GM21515 (cell line): ENCODE measurements at regions not wholly inside any gene's neighbourhood (a gene's known extent, or its start where the extent isn't known, plus 50 kb on each side); places are given as distances from the start of the nearest gene placed in this dataset.
"Not testable (repeated sequence)": the region's sequence is repeated elsewhere in the genome, so short reads cannot be mapped to it uniquely, and the experiment has no call there.

ENCODE experiments used
- ATAC-seq: cut with Tn5 transposase; IDR thresholded peaks from one replicate; pipeline ENCODE4 v1.9.1; 2021; ENCODE audit not compliant: unreplicated experiment

DNA sequence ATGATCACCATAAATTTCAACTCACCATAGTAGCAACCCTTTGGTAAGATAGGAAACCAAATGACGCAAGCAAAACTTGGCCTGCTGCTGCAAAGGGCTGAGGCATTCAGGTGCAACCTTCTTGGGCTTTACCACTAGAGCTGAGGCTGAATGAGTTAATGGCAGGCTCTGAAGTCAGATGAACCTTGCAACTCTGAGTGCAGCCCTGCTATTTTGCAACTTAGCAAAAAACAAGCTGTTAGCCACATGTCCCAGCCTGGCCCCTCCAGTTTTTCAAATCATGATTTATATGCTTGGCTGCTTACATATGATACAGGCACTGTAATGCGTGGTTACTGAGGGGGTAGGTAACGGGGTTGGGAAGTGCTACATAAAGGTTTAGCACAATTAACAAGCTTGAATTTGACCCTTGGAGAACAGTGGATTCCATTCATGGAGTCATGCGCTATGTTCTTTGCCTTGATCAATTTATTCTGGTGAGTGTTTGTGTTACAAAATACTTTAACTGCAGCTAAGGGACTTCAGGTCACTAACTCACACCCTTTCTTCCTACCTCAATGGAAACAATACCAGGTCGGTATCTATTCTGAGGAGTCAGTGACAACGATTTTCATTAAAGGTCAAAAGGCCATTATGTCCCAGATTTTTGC is 80.5 kb upstream of the PPARGC1A start:
- no peak for ATAC-seq

DNA sequence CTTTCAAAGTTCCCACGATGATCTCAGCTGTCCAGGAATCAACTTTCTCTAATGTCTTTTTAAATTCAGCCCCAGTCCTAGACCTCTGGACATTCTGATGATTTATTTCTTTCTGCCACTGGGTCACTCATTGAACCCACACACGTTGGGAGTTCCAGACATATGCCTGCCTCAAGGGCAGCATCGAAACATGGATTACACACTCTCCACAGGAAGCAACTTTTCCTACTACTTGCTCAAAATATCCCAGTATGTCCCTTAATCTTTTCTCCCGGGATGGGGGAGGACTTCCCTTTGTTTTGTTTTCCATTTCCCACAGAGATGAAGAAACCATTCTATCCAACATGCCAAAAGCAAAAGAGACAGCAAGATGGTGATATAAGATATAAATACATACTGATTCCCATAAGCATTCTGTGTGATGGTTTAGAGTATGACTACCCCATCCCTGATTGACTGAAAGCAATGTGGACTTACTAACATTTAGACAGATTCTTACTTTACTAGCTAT is 79.8 kb upstream of the PPARGC1A start:
- no peak for ATAC-seq

DNA sequence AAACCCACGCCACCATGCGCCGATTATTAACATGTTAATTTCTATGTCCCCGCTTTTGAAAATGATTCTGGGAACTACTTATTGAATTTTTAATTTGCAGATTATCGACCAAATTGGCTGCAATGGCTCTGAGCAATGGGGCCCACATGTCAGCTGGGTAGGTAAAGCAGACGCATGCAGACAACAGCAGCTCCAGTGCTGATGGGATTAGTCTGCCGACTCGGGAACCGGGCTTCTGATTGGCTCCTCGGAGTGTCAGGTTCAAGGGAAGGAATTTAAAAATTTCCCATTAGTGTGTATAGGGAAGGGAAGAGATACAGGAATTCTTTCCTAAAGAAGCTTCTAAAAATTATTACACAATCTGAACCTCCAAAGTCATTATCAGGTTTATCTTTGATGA is 77.4 kb upstream of the PPARGC1A start:
- no peak for ATAC-seq

DNA sequence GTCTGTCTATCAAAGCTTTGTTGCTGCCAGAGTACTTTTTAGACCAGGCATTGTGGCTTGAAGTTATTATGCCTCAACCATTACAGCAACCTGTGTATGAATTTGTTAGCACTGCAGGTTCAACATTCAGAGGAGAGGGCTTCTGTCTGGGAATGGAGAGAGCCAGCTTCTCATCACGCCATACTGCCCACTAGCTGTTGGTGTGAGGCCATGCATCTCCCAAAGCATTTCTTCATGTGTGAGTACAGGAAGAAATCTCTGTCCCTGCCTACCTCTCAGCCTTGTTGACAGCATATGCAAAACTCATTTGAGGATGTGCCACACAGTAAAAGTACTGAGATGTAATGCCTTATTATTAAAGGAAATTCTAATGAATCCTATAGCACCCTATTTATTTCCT is 76.9 kb upstream of the PPARGC1A start:
- no peak for ATAC-seq

DNA sequence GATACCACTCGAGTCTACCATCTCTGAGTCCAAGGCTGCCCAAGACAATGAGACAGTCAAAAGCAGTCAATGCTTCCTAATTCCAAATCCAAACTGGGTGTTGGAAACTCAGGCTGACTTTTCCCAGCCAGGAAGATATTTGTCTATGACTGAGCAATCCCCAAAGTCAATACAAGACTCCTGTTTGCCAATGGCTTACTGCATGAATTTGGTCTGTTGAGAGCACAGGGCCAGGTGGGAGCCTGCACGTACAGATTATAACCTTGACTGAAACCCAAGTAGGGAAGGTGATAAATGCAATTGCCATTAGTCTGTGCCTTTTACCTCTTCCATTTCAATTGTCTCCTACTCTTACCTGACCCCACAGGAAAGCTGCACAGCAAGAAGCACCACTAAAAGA is 72.6 kb upstream of the PPARGC1A start:
- no peak for ATAC-seq

DNA sequence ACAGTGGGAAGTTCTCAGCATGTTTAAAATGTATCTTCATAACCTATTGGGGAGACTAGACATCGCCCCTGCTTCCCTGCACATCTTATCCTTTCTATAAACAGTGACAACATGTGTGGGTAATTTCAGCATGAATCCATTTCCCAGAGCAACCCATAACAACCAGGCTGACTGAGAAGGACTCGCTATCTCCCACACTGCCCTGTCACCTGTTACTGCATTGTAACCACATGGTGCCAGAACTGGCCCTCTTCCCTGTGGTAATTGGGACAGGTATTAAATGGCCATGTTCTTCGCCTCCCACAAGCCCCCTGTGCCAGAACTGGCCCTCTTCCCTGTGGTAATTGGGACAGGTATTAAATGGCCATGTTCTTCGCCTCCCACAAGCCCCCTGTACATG is 71.5 kb upstream of the PPARGC1A start:
- not testable (repeated sequence) for ATAC-seq

DNA sequence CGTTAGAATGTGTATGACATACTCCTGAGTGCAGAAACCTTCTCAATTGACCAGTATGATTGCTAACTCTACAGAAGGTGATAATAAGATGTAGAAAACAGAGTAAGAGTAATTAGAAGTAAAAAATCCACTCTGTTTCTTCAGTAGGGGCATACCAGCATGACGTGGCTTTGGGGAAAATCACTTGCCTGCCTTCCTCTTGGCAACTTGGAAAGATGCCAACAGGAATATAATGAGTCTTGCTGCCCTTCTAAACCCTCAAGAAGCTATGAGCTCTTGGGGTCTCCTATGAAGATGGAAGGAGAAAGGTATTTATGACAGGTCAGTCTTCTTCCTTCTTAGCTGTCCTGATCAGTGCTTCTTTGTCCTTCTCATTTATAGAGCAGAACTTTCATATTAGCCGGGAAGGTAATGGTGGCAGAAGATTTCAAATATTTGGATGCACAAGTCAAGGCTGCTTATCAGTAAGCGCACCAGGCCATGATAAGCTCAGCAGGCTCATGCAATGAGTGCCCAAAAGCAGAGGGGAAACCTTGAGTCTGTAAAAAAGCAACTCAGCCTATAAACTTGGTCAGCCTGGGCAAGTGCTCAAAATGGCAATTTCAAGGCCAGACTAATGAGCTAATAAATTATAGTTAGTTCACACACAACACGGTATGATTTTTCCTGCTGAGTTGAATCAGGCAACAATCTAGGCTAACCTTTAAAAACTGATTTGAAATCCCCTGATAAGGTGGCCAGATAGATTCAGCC is 69.7 kb upstream of the PPARGC1A start:
- no peak for ATAC-seq

DNA sequence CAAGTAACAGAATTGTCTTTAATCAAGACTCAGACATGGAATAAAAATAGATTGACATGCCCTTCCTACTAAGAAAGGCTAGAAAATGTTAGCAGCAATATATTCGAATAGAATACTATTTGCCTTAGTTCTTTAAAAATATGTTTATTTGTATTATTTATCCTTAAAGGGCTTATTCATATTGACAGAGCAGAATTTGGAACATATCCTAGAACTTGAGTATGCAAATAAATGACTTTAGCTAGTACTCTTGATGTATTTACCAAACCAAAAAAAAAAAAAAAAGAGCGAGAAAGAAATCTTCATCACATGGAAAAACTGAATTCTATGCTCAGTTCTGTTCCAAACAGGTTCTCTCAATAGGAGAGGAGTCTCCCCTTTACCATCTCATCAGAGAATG is 68.9 kb upstream of the PPARGC1A start:
- ATAC-seq: no peak

DNA sequence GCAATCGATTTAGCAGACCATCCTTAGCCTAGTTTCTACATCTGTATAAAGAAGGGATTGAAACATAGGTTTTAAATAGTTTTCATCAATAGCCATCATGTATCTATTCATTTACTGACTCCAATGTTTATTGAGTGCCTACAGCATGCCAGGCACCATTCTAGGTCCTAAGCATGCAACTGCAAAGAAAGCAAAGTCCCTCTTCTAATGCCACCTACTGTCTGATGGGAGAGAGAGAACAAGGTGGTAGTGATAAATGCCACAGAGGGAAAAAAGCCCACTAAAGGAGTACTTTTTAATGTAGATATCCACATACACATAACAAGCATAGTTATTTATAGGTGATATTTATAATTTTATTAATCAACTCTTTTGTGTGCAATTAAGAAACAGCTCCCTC is 67.6 kb upstream of the PPARGC1A start:
- ATAC-seq: no peak

DNA sequence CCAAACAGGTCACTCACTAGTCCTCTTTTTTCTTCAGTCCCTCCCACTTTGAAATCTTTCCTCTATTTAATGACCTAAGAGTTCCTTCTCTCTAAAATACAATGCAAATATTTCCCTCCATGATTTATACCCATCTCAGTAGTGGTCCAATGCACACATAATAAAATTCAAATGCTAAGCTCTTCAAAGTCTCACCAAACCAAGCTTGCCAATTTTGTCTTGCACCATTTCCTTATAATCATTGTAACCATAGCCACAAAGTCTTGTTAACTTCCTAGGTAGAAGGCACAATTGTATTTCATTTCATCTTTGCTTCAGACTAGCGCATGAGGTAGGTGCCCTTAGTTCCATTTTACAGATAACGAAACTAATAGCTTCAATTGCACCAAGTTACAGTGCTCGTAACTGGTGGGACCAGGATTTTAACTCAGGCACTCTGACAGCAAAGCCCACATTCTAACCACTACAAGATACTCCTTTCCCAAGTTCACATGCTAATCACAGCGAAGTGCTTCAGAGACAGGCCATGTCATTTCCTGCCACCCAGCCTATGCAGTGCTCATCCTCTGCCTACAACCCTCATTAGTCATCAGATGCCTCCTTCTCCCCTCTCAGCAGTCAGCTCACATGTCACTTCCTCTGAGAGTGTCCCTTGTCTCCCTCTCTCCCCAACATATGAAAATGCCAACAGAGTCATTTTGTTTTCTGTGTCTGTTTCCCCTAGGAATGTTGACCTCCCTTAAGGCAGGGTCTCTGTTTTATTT is 66.9 kb upstream of the PPARGC1A start:
- no peak for ATAC-seq

DNA sequence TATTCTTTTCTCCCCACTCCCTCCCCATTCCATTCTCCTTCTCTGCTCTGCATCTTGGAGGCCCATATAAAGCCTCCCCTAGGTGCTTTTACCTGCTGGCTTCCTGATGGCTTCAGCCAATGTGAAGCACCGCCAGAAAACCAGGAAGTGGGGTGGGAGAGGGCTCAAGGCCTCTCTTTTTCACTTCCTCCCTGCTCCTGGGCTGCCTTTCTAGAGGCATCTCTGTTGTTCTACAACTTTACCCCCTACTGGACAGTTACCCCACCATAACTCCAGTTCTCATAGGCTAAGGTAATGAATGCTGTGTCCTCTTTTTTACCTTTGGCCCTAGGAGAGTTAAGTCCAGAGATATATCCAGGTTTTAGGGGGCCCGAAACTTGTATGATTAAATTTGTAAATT is 62.4 kb upstream of the PPARGC1A start:
- ATAC-seq: no peak

DNA sequence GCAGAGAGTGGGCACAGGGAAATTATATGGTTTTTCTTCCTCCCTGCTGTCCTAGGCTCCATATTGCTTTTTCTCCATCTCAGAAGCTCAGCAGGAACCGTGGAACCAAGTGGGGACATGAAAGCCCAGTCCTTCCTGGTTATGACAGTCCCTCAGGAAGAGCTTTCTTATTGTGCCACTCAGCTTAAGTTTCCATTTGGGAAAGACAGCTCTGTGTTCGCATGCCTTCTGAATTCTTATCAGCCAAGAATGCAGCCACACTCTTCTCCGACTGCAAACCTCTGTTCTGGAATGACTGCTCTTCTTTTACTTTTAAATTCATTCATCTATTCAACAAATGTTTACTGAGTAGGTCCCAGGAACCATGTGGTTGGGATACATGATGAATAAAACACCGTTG is 58.0 kb upstream of the PPARGC1A start:
- ATAC-seq: no peak

DNA sequence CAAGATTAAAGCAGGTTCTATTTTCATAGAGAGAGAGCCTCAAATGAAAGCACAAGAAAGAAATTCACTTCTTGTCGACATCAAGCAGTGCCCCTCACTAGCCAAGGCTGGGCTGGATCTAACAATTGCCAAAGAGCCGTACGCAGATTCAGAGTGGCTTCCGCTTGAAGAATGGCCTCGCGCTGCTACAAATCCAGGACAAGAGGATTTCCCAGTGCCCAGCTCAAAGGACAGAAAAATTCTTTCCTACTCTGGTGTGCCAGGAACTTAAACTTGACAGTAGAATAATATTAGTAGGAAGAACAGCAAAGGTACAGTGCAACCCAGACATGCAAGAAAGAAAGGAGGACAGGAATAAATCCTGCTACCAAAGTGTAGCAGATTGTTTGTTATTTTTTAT is 56.5 kb upstream of the PPARGC1A start:
- no peak for ATAC-seq

DNA sequence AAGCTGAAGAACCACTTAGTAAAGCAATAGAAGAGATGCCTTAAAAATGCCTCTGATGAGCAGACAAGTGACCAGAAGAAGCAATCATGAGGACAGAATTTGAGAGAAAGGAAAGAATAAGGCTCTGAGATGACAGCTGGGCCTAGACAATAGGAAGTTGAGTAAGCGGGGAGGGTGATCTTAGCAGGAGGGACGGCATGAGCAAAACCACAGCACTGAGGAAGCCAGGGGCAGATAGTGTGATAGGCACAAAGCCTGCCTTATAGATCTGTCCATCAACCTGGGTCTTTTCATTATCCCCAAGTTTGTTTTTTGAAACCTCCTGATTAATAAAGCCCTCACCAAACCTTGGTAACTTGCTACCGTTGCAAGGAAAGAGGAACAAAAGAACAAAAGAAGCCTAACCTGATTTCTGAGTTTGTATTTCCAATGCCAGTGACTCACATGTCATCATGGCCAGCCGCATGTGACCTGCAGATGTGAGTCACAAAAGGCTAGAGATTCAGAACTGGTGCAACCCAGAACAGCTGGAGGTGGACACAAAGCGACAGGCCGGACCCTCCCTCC is 55.7 kb upstream of the PPARGC1A start:
- ATAC-seq: no peak

DNA sequence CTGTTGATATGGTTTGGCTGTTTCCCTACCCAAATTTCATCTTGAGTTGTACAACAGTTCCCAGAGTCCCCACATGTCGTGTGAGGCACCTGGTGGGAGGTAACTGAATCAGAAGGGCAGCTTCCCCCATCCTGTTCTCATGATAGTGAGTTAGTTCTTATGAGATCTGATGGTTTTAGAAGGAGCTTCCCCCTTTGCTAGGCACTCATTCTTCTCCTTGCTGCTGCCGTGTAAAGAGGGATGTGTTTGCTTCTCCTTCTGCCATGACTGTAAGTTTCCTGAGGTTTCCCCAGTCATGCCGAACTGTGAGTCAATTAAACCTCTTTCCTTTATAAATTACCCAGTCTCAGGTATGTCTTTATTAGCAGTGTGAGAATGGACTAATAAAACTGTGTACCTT is 54.7 kb upstream of the PPARGC1A start:
- not testable (repeated sequence) for ATAC-seq

DNA sequence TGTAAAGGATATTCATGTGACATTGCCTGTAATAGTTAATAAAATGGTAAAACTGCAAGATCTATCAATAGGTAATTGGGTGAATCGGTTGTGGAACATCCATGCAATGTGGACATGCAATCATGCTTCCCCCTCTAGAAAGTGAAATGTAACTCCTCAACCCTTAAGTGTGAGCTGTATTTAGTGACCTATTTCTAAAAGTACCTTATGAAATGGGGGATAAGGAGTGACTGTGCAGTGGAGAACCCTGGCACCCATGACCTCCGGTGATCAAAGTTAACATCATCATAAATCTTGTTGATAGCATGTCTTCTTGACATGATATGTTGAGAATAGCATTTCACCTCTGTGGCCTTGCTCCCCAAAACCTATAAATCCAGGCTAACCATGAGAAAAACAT is 53.6 kb upstream of the PPARGC1A start:
- ATAC-seq: no peak

DNA sequence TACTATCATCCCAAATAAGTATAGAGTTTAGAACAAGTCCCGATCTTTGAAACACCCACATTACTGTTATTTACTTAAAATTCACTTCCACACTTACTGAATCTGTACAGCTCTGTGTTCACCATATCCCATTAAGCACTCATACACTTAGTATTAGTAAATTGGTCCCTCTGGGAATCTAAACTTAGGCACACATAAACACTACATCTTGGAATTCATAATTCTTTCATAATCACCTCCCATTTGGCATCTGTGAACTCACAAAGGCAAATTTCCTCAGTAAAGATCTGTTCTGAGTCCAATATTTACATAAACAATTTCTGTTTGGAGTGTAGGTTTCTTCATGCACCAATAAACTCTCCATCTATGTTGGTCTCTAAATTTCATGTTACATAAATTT is 52.6 kb upstream of the PPARGC1A start:
- no peak for ATAC-seq
